Neural cell (in vitro differentiated cells): ENCODE measurements at regions not wholly inside any gene's neighbourhood (a gene's known extent, or its start where the extent isn't known, plus 50 kb on each side); places are given as distances from the start of the nearest gene placed in this dataset.

ENCODE experiments used
- H2AFZ ChIP-seq: fragments of 200-600, 300-800 bp; sonication (generic), shearing (Covaris generic); 2 replicates; pipeline ENCODE4 v1.6.0; 2014; ENCODE audit warnings: low read depth, mild to moderate bottlenecking, antibody characterized with exemption, low read length, moderate library complexity
- H3F3A ChIP-seq: fragments of 200-600 bp; shearing (Covaris generic); 2 replicates; pipeline ENCODE4 v1.6.1; 2016; ENCODE audit warnings: mild to moderate bottlenecking, moderate library complexity, mixed read lengths, antibody characterized with exemption, low read length; ENCODE audit not compliant: insufficient read depth, poor library complexity, severe bottlenecking
- H3K27ac ChIP-seq: fragments of 200-600, 300-800 bp; sonication (generic), shearing (Covaris generic); 2 replicates; pipeline ENCODE4 v1.5.1; 2014; ENCODE audit warnings: mild to moderate bottlenecking, low read length, moderate library complexity
- H3K27me3 ChIP-seq: fragments of 300-800, 200-600 bp; sonication (generic), shearing (Covaris generic); 2 replicates; pipeline ENCODE4 v1.6.0; 2014; ENCODE audit warnings: mild to moderate bottlenecking, low read depth, low read length, moderate library complexity; ENCODE audit not compliant: insufficient read depth
- H3K36me3 ChIP-seq: fragments of 300-800, 200-600 bp; sonication (generic), shearing (Covaris generic); 2 replicates; pipeline ENCODE4 v1.5.1; 2014; ENCODE audit warnings: mild to moderate bottlenecking, antibody characterized with exemption, low read length, moderate library complexity; ENCODE audit not compliant: insufficient read depth
- H3K4me2 ChIP-seq: fragments of 300-800, 200-600 bp; sonication (generic), shearing (Covaris generic); 2 replicates; pipeline ENCODE4 v1.6.0; 2014; ENCODE audit warnings: mild to moderate bottlenecking, low read length
- H3K4me3 ChIP-seq: fragments of 300-800, 200-600 bp; sonication (generic), shearing (Covaris generic); 2 replicates; pipeline ENCODE4 v1.5.1; 2014; ENCODE audit warnings: mild to moderate bottlenecking, low read length, moderate library complexity
- H3K79me2 ChIP-seq: fragments of 200-600 bp; shearing (Covaris generic); replicated peaks from 2 replicates; pipeline ENCODE4 v1.6.0; 2014; ENCODE audit warnings: mild to moderate bottlenecking, low read length, moderate library complexity; ENCODE audit not compliant: insufficient read depth
- H3K9ac ChIP-seq: fragments of 300-800, 200-600 bp; sonication (generic), shearing (Covaris generic); 2 replicates; pipeline ENCODE4 v1.6.1; 2016; ENCODE audit warnings: mild to moderate bottlenecking, low read length, mixed read lengths
- H3K9me2 ChIP-seq: fragments of 200-600 bp; shearing (Covaris generic); 2 replicates; pipeline ENCODE4 v1.6.1; 2016; ENCODE audit warnings: mild to moderate bottlenecking, low read length, mixed read lengths; ENCODE audit not compliant: insufficient read depth
- H3K9me3 ChIP-seq: fragments of 200-600, 300-800 bp; sonication (generic), shearing (Covaris generic); 2 replicates; pipeline ENCODE4 v1.6.1; 2016; ENCODE audit warnings: mild to moderate bottlenecking, mixed run types, low read length, moderate library complexity, mixed read lengths
- H4K20me1 ChIP-seq: fragments of 200-600 bp; shearing (Covaris generic); 2 replicates; pipeline ENCODE4 v1.6.1; 2016; ENCODE audit warnings: mild to moderate bottlenecking, mixed run types; ENCODE audit not compliant: insufficient read depth
- CTCF ChIP-seq: fragments of 450-650 bp; IDR thresholded peaks from 2 replicates; pipeline ENCODE4 v1.5.1; 2014; ENCODE audit warnings: antibody characterized with exemption, mild to moderate bottlenecking, moderate library complexity; ENCODE audit not compliant: poor library complexity, severe bottlenecking
- EP300 ChIP-seq: fragments of 450-650 bp; conservative IDR thresholded peaks from 2 replicates; pipeline ENCODE4 v1.6.1; 2014; ENCODE audit warnings: antibody characterized with exemption, mild to moderate bottlenecking, moderate library complexity; ENCODE audit not compliant: poor library complexity, severe bottlenecking
- EZH2 ChIP-seq: fragments of 200-600, 300-800 bp; shearing (Covaris generic), sonication (generic); IDR thresholded peaks from 2 replicates; pipeline ENCODE4 v1.6.1; 2014; ENCODE audit warnings: antibody characterized with exemption, low read length, borderline replicate concordance, mild to moderate bottlenecking; ENCODE audit not compliant: insufficient read depth, poor library complexity, severe bottlenecking
- MXI1 ChIP-seq: fragments of 450-650 bp; conservative IDR thresholded peaks from 2 replicates; pipeline ENCODE4 v1.6.1; 2014; ENCODE audit warnings: antibody characterized with exemption, mild to moderate bottlenecking; ENCODE audit not compliant: poor library complexity, severe bottlenecking
- POLR2AphosphoS5 ChIP-seq: IDR thresholded peaks from 2 replicates; pipeline ENCODE4 v1.6.1; 2012
- RAD21 ChIP-seq: fragments of 450-650 bp; conservative IDR thresholded peaks from 2 replicates; pipeline ENCODE4 v1.6.1; 2014; ENCODE audit warnings: antibody characterized with exemption, mild to moderate bottlenecking, moderate library complexity
- SMC3 ChIP-seq: fragments of 450-650 bp; conservative IDR thresholded peaks from 2 replicates; pipeline ENCODE4 v1.6.1; 2014; ENCODE audit warnings: antibody characterized with exemption, mild to moderate bottlenecking, moderate library complexity; ENCODE audit not compliant: poor library complexity
- TAF1 ChIP-seq: IDR thresholded peaks from 2 replicates; pipeline ENCODE4 v1.6.1; 2012; ENCODE audit warnings: low read depth
- TF ChIP-seq, protein P1 (sequence below): IDR thresholded peaks from 2 replicates; pipeline ENCODE4 v1.6.1; 2012; ENCODE audit warnings: borderline replicate concordance

- Histone ChIP-seq H3F3A (no peaks in the 10 kb centered on the region), H3K27me3 (no peaks in the 10 kb centered on the region), H3K36me3 (no peaks in the 10 kb centered on the region), H3K4me2 (no peak overlapping the region), H3K9me2 (no peaks in the 10 kb centered on the region), H3K79me2 (no peaks in the 10 kb centered on the region), H3K27ac (no peak overlapping the region), H3K9ac (no peak overlapping the region), H2AFZ (no peak overlapping the region), H3K9me3 (no peaks in the 10 kb centered on the region), H3K4me3 (no peak overlapping the region), H4K20me1 (no peaks in the 10 kb centered on the region)
- TF ChIP-seq SMC3 (no peak), RAD21 (no peak), CTCF (no peak)
Observed at GRCh38 chr5:39494534-39494933, 69.8 kb upstream of the DAB2 start.

- Histone ChIP-seq H3K27me3 (no peaks in the 10 kb centered on the region), H3K79me2 (no peaks in the 10 kb centered on the region), H3K9me3 (no peaks in the 10 kb centered on the region), H3K9me2 (no peaks in the 10 kb centered on the region), H2AFZ (no peak overlapping the region), H3K27ac (no peak overlapping the region), H3K4me2 (no peak overlapping the region), H3K4me3 (no peak overlapping the region), H3K9ac (no peak overlapping the region), H3F3A (no peaks in the 10 kb centered on the region), H3K36me3 (no peaks in the 10 kb centered on the region), H4K20me1 (no peaks in the 10 kb centered on the region)
- TF ChIP-seq EZH2: no peak
- TF ChIP-seq TAF1: no peak
- TF ChIP-seq, protein P1, sequence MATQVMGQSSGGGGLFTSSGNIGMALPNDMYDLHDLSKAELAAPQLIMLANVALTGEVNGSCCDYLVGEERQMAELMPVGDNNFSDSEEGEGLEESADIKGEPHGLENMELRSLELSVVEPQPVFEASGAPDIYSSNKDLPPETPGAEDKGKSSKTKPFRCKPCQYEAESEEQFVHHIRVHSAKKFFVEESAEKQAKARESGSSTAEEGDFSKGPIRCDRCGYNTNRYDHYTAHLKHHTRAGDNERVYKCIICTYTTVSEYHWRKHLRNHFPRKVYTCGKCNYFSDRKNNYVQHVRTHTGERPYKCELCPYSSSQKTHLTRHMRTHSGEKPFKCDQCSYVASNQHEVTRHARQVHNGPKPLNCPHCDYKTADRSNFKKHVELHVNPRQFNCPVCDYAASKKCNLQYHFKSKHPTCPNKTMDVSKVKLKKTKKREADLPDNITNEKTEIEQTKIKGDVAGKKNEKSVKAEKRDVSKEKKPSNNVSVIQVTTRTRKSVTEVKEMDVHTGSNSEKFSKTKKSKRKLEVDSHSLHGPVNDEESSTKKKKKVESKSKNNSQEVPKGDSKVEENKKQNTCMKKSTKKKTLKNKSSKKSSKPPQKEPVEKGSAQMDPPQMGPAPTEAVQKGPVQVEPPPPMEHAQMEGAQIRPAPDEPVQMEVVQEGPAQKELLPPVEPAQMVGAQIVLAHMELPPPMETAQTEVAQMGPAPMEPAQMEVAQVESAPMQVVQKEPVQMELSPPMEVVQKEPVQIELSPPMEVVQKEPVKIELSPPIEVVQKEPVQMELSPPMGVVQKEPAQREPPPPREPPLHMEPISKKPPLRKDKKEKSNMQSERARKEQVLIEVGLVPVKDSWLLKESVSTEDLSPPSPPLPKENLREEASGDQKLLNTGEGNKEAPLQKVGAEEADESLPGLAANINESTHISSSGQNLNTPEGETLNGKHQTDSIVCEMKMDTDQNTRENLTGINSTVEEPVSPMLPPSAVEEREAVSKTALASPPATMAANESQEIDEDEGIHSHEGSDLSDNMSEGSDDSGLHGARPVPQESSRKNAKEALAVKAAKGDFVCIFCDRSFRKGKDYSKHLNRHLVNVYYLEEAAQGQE: no peak
- TF ChIP-seq POLR2AphosphoS5: no peak
- TF ChIP-seq EP300: no peak
- TF ChIP-seq MXI1: no peak
- TF ChIP-seq SMC3: no peak
- TF ChIP-seq RAD21: no peak
- no peak for TF ChIP-seq CTCF
Observed at GRCh38 chr5:39494107-39494510, 69.3 kb upstream of the DAB2 start.
